Neural cell (in vitro differentiated cells): ENCODE measurements at regions not wholly inside any gene's neighbourhood (a gene's known extent, or its start where the extent isn't known, plus 50 kb on each side); places are given as distances from the start of the nearest gene placed in this dataset.

Experiments used
- CTCF ChIP-seq: fragments of 450-650 bp; IDR thresholded peaks from 2 replicates; pipeline ENCODE4 v1.5.1; 2014; ENCODE audit warnings: antibody characterized with exemption, mild to moderate bottlenecking, moderate library complexity; ENCODE audit not compliant: poor library complexity, severe bottlenecking
- EZH2 ChIP-seq: fragments of 200-600, 300-800 bp; shearing (Covaris generic), sonication (generic); IDR thresholded peaks from 2 replicates; pipeline ENCODE4 v1.6.1; 2014; ENCODE audit warnings: antibody characterized with exemption, low read length, borderline replicate concordance, mild to moderate bottlenecking; ENCODE audit not compliant: insufficient read depth, poor library complexity, severe bottlenecking
- SMC3 ChIP-seq: fragments of 450-650 bp; conservative IDR thresholded peaks from 2 replicates; pipeline ENCODE4 v1.6.1; 2014; ENCODE audit warnings: antibody characterized with exemption, mild to moderate bottlenecking, moderate library complexity; ENCODE audit not compliant: poor library complexity

GRCh38 chr6:50451826-50452400, 261.4 kb upstream of the TFAP2D start:
- TF ChIP-seq EZH2 (no peak), CTCF (no peak), SMC3 (no peak)
